ENCODE measurements at regions not wholly inside any gene's neighbourhood (a gene's known extent, or its start where the extent isn't known, plus 50 kb on each side); places are given as distances from the start of the nearest gene placed in this dataset.

DNA sequence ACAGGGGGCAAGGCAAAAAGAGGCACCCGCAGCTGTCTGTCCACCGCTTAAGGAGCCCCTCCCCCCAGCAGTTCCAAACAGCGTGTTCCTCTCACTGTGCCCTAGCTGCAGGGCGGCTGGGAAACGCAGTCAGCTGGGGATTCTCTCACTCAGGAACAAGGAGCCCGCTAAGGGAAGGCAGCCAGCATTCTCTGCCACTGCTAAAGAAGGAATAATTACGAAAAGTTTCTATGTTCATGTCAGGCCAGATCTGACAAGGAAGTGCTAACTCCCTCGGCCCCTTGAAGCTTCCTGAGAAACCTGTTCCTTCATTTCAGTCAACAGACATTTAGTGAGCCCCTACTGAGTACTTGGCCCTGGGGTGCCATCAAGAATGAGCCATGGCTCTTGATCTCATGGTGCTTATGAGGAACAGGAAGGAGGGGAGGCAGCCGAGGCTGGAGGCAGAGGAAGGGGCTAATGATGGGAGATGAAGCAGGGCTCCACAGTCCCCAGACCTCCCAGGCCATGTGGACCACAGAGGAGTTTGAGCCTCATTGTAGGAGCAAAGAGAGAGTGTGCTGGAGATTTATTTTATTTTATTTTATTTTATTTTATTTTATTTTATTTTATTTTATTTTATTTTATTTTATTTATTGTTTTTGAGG, 101.7 kb upstream of the PMEPA1 start:
- H3K4me1 Mint-ChIP-seq: no peaks in the 10 kb centered on the region

GRCh38 chr20:57810511-57811373, 100.9 kb upstream of the PMEPA1 start:
- no peaks in the 10 kb centered on the region for H3K36me3 ChIP-seq (ENCODE audit: control insufficient read depth, insufficient read depth, low read length)
- Mint-ChIP-seq H3K27ac (no peak overlapping the region), H3K9me3 (peaks cover 0 to 1% (median 0%) of the 10 kb centered on the region in 7 donors)

More for the DNA sequence above, 101.7 kb upstream of the PMEPA1 start:
- Mint-ChIP-seq H3K9me3 (peaks cover 0 to 1% (median 0%) of the 10 kb centered on the region in 7 donors), H3K36me3 (no peaks in the 10 kb centered on the region), H3K4me3 (no peak overlapping the region), H3K27ac (no peak overlapping the region), H3K27me3 (no peaks in the 10 kb centered on the region)
- DNase-seq: no peak
- no peak overlapping the region for H3K27ac ChIP-seq (ENCODE audit: insufficient read depth, low read length, poor library complexity, severe bottlenecking)
- H3K4me3 ChIP-seq (ENCODE audit: low read depth, low read length): no peak overlapping the region
- no peaks in the 10 kb centered on the region for H3K9me3 ChIP-seq (ENCODE audit: control insufficient read depth in 2 of 2, low read length in 2 of 2)
- no peak for ATAC-seq (ENCODE audit: low read depth in 2 of 2)
- no peaks in the 10 kb centered on the region for H3K36me3 ChIP-seq (ENCODE audit: control insufficient read depth, insufficient read depth, low read length)
- H3K4me1 ChIP-seq (ENCODE audit: control insufficient read depth, insufficient read depth, low read length, poor library complexity, severe bottlenecking): no peaks in the 10 kb centered on the region
- no peaks in the 10 kb centered on the region for H3K27me3 ChIP-seq (ENCODE audit: control insufficient read depth, insufficient read depth, low read length)

GRCh38 chr20:57809661-57810172, 99.9 kb upstream of the PMEPA1 start:
- Histone ChIP-seq H3K27ac (ENCODE audit: insufficient read depth, low read length, poor library complexity, severe bottlenecking) (no peak overlapping the region), H3K4me3 (ENCODE audit: low read depth, low read length) (no peak overlapping the region), H3K4me1 (ENCODE audit: control insufficient read depth, insufficient read depth, low read length, poor library complexity, severe bottlenecking) (no peaks in the 10 kb centered on the region), H3K36me3 (ENCODE audit: control insufficient read depth, insufficient read depth, low read length) (no peaks in the 10 kb centered on the region), H3K9me3 (ENCODE audit: control insufficient read depth in 2 of 2, low read length in 2 of 2) (no peaks in the 10 kb centered on the region), H3K27me3 (ENCODE audit: control insufficient read depth, insufficient read depth, low read length) (no peaks in the 10 kb centered on the region)
- Mint-ChIP-seq H3K27ac (no peak overlapping the region), H3K4me1 (no peaks in the 10 kb centered on the region), H3K36me3 (no peaks in the 10 kb centered on the region), H3K9me3 (peaks cover 0 to 1% (median 0%) of the 10 kb centered on the region in 7 donors), H3K27me3 (peaks cover 7% of the 10 kb centered on the region), H3K4me3 (no peak overlapping the region)
- ATAC-seq (ENCODE audit: low read depth in 2 of 2) (no peak), DNase-seq (no peak)

More at GRCh38 chr20:57810511-57811373, 100.9 kb upstream of the PMEPA1 start:
- no peaks in the 10 kb centered on the region for H3K27me3 Mint-ChIP-seq
- H3K4me3 ChIP-seq (ENCODE audit: low read depth, low read length): no peak overlapping the region
- no peaks in the 10 kb centered on the region for H3K27me3 ChIP-seq (ENCODE audit: control insufficient read depth, insufficient read depth, low read length)
- H3K4me1 Mint-ChIP-seq: no peaks in the 10 kb centered on the region
- H3K27ac ChIP-seq (ENCODE audit: insufficient read depth, low read length, poor library complexity, severe bottlenecking): no peak overlapping the region
- no peaks in the 10 kb centered on the region for H3K9me3 ChIP-seq (ENCODE audit: control insufficient read depth in 2 of 2, low read length in 2 of 2)
- DNase-seq (no peak), ATAC-seq (ENCODE audit: low read depth in 2 of 2) (no peak)
- no peak overlapping the region for H3K4me3 Mint-ChIP-seq
- no peaks in the 10 kb centered on the region for H3K4me1 ChIP-seq (ENCODE audit: control insufficient read depth, insufficient read depth, low read length, poor library complexity, severe bottlenecking)
- no peaks in the 10 kb centered on the region for H3K36me3 Mint-ChIP-seq

GRCh38 chr20:57809149-57809548, 99.3 kb upstream of the PMEPA1 start:
- Histone ChIP-seq H3K9me3 (ENCODE audit: control insufficient read depth in 2 of 2, low read length in 2 of 2) (no peaks in the 10 kb centered on the region), H3K27ac (ENCODE audit: insufficient read depth, low read length, poor library complexity, severe bottlenecking) (no peak overlapping the region), H3K4me3 (ENCODE audit: low read depth, low read length) (no peak overlapping the region), H3K27me3 (ENCODE audit: control insufficient read depth, insufficient read depth, low read length) (no peaks in the 10 kb centered on the region), H3K4me1 (ENCODE audit: control insufficient read depth, insufficient read depth, low read length, poor library complexity, severe bottlenecking) (no peaks in the 10 kb centered on the region), H3K36me3 (ENCODE audit: control insufficient read depth, insufficient read depth, low read length) (no peaks in the 10 kb centered on the region)
- no peak overlapping the region for H3K27ac Mint-ChIP-seq
- no peaks in the 10 kb centered on the region for H3K4me1 Mint-ChIP-seq
- DNase-seq (no peak), ATAC-seq (ENCODE audit: low read depth in 2 of 2) (no peak)
- H3K27me3 Mint-ChIP-seq: peaks cover 7% of the 10 kb centered on the region
- no peak overlapping the region for H3K4me3 Mint-ChIP-seq
- no peaks in the 10 kb centered on the region for H3K9me3 Mint-ChIP-seq
- no peaks in the 10 kb centered on the region for H3K36me3 Mint-ChIP-seq

- Histone ChIP-seq H3K9me3 (ENCODE audit: control insufficient read depth in 2 of 2, low read length in 2 of 2) (no peaks in the 10 kb centered on the region), H3K4me3 (ENCODE audit: low read depth, low read length) (no peak overlapping the region), H3K27ac (ENCODE audit: insufficient read depth, low read length, poor library complexity, severe bottlenecking) (no peak overlapping the region), H3K36me3 (ENCODE audit: control insufficient read depth, insufficient read depth, low read length) (no peaks in the 10 kb centered on the region), H3K4me1 (ENCODE audit: control insufficient read depth, insufficient read depth, low read length, poor library complexity, severe bottlenecking) (no peaks in the 10 kb centered on the region), H3K27me3 (ENCODE audit: control insufficient read depth, insufficient read depth, low read length) (no peaks in the 10 kb centered on the region)
- no peak overlapping the region for H3K27ac Mint-ChIP-seq
- ATAC-seq (ENCODE audit: low read depth in 2 of 2): no peak
- peaks cover 7% of the 10 kb centered on the region for H3K27me3 Mint-ChIP-seq
- H3K36me3 Mint-ChIP-seq: no peaks in the 10 kb centered on the region
- no peak for DNase-seq
- H3K4me3 Mint-ChIP-seq: no peak overlapping the region
- H3K9me3 Mint-ChIP-seq: no peaks in the 10 kb centered on the region
- H3K4me1 Mint-ChIP-seq: no peaks in the 10 kb centered on the region
These were observed 98.7 kb upstream of the PMEPA1 start for GRCh38 chr20:57808264-57809070.

- no peaks in the 10 kb centered on the region for H3K4me1 ChIP-seq (ENCODE audit: control insufficient read depth, insufficient read depth, low read length, poor library complexity, severe bottlenecking)
- Mint-ChIP-seq H3K27ac (no peak overlapping the region), H3K27me3 (peaks cover 7% of the 10 kb centered on the region), H3K4me3 (no peak overlapping the region), H3K4me1 (no peaks in the 10 kb centered on the region), H3K9me3 (no peaks in the 10 kb centered on the region), H3K36me3 (no peaks in the 10 kb centered on the region)
- no peak for DNase-seq
- H3K36me3 ChIP-seq (ENCODE audit: control insufficient read depth, insufficient read depth, low read length): no peaks in the 10 kb centered on the region
- H3K9me3 ChIP-seq (ENCODE audit: control insufficient read depth in 2 of 2, low read length in 2 of 2): no peaks in the 10 kb centered on the region
- H3K27me3 ChIP-seq (ENCODE audit: control insufficient read depth, insufficient read depth, low read length): no peaks in the 10 kb centered on the region
- H3K4me3 ChIP-seq (ENCODE audit: low read depth, low read length): no peak overlapping the region
- no peak overlapping the region for H3K27ac ChIP-seq (ENCODE audit: insufficient read depth, low read length, poor library complexity, severe bottlenecking)
- ATAC-seq (ENCODE audit: low read depth in 2 of 2): no peak
These were observed 97.8 kb upstream of the PMEPA1 start for GRCh38 chr20:57807401-57808263.

DNA sequence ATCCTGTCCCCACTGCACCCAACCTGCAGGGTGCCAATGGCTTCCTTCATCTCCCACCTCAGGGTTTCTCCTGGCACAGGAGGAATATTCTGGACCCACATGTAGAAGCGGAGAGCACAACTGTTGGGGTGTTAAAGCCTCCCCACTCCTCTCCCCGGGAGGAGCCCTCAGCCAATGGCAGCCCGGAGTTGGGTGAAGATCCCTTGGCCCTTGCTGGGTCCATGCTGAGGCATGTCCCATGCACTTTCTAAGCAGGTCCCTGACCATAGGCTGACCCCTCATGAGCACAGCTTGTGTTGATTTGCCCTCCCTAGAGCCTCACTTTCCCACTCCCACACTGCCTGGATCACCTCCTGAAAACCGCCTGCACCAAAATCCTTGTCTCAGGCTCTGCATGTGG, 97.2 kb upstream of the PMEPA1 start:
- no peak for DNase-seq
- ATAC-seq (ENCODE audit: low read depth in 2 of 2): no peak
- Mint-ChIP-seq H3K4me3 (no peak overlapping the region), H3K27me3 (peaks cover 7% of the 10 kb centered on the region), H3K9me3 (no peaks in the 10 kb centered on the region), H3K36me3 (no peaks in the 10 kb centered on the region), H3K4me1 (no peaks in the 10 kb centered on the region), H3K27ac (no peak overlapping the region)
- no peak overlapping the region for H3K4me3 ChIP-seq (ENCODE audit: low read depth, low read length)
- no peaks in the 10 kb centered on the region for H3K4me1 ChIP-seq (ENCODE audit: control insufficient read depth, insufficient read depth, low read length, poor library complexity, severe bottlenecking)
- H3K36me3 ChIP-seq (ENCODE audit: control insufficient read depth, insufficient read depth, low read length): no peaks in the 10 kb centered on the region
- H3K27me3 ChIP-seq (ENCODE audit: control insufficient read depth, insufficient read depth, low read length): no peaks in the 10 kb centered on the region
- H3K27ac ChIP-seq (ENCODE audit: insufficient read depth, low read length, poor library complexity, severe bottlenecking): no peak overlapping the region
- no peaks in the 10 kb centered on the region for H3K9me3 ChIP-seq (ENCODE audit: control insufficient read depth in 2 of 2, low read length in 2 of 2)

Measured in CD4-positive, CD25-positive, alpha-beta regulatory T cell (primary cell).